A549 (cell line): ENCODE measurements at regions not wholly inside any gene's neighbourhood (a gene's known extent, or its start where the extent isn't known, plus 50 kb on each side); places are given as distances from the start of the nearest gene placed in this dataset.

Experiments
- ATAC-seq, 2 experiments: fragments of 200-7000 bp in 1 of 2; fragments of >200 bp in 1 of 2; cut with Nextera tagmentation in 1 of 2; cut with Tn5 transposase in 1 of 2; 3 replicates each; pipeline versions ENCODE4 v1.8.0 to v1.9.1; 2018 to 2020; ENCODE audit warnings: mild to moderate bottlenecking in 1 of 2, moderate library complexity in 1 of 2
- CTCF ChIA-PET: fragments of 300-600 bp; sonication (Branson Sonifier 250); formaldehyde crosslinking; extraction: SDS; loops from one replicate; lab custom pipeline; 2021; ENCODE audit warnings: antibody characterized with exemption, inconsistent platforms; lab: Yijun Ruan, JAX
- POLR2A ChIA-PET: fragments of 350-600 bp; formaldehyde crosslinking; extraction: SDS; loops from one replicate; lab custom pipeline; 2021; ENCODE audit warnings: antibody characterized with exemption, inconsistent platforms; lab: Yijun Ruan, JAX
- DNase-seq, 2 experiments: peaks; one replicate each; pipeline versions ENCODE4 v3.0.0 to v3.0.0-alpha.2; 2011 to 2016; ENCODE audit warnings: low read depth in 1 of 2, low spot score in 1 of 2
- FAIRE-seq: peaks from 2 replicates; lab custom pipeline; 2011; peaks lifted over from hg19 to GRCh38; lab: Jason Lieb, UNC
- H3K27ac ChIP-seq, 2 experiments: fragments of >200 bp; sonication (Bioruptor Twin); formaldehyde crosslinking; 3 replicates each; pipeline ENCODE4 v1.5.1; 2016 to 2017
- H3K4me1 ChIP-seq: fragments of >200 bp; sonication (Bioruptor Twin); formaldehyde crosslinking; 3 replicates; pipeline ENCODE4 v1.6.1; 2016
- H3K4me2 ChIP-seq: fragments of >200 bp; sonication (Bioruptor Twin); formaldehyde crosslinking; 3 replicates; pipeline ENCODE4 v1.6.1; 2016
- H3K4me3 ChIP-seq: fragments of >200 bp; sonication (Bioruptor Twin); formaldehyde crosslinking; 3 replicates; pipeline ENCODE4 v1.5.1; 2016
- H3K9me3 ChIP-seq: fragments of >200 bp; sonication (Bioruptor Twin); formaldehyde crosslinking; 3 replicates; pipeline ENCODE4 v1.6.1; 2016
- CHD2 ChIP-seq: fragments of 150-350 bp; IDR thresholded peaks from 2 replicates; pipeline ENCODE4 v1.6.1; 2014; ENCODE audit warnings: low read length; ENCODE audit not compliant: partially characterized antibody
- CHD4 ChIP-seq: fragments of 200-600 bp; sonication (generic); IDR thresholded peaks from 2 replicates; pipeline ENCODE4 v1.6.1; 2016; ENCODE audit warnings: antibody characterized with exemption, mild to moderate bottlenecking, borderline replicate concordance
- EP300 ChIP-seq, 2 experiments: fragments of >200 bp; sonication (Bioruptor Twin); formaldehyde crosslinking; IDR thresholded peaks; 2 replicates in 1 of 2; 3 replicates in 1 of 2; pipeline ENCODE4 v1.6.1; 2016 to 2017
- FOSB ChIP-seq: fragments of 250-450 bp; sonication (Bioruptor Pico); IDR thresholded peaks from 2 replicates; pipeline ENCODE4 v1.5.0; 2020; ENCODE audit warnings: mild to moderate bottlenecking, moderate library complexity
- FOXS1 ChIP-seq: fragments of 250-450 bp; sonication (Bioruptor Pico); IDR thresholded peaks from 2 replicates; pipeline ENCODE4 v1.5.0; 2020; ENCODE audit warnings: mild to moderate bottlenecking, moderate library complexity
- GATA3 ChIP-seq: IDR thresholded peaks from 2 replicates; pipeline ENCODE4 v1.6.1; 2012; ENCODE audit warnings: borderline replicate concordance
- HOXA7 ChIP-seq: fragments of 250-450 bp; sonication (Bioruptor Pico); IDR thresholded peaks from 2 replicates; pipeline ENCODE4 v1.5.0; 2020; ENCODE audit warnings: mild to moderate bottlenecking, moderate library complexity
- HOXB5 ChIP-seq: fragments of 250-450 bp; sonication (Bioruptor Pico); IDR thresholded peaks from 2 replicates; pipeline ENCODE4 v1.5.0; 2020; ENCODE audit warnings: mild to moderate bottlenecking, moderate library complexity
- JUNB ChIP-seq: fragments of >200 bp; sonication (Bioruptor Twin); formaldehyde crosslinking; IDR thresholded peaks from 2 replicates; pipeline ENCODE4 v1.6.1; 2016
- KDM5A ChIP-seq: fragments of 200-600 bp; sonication (generic); IDR thresholded peaks from 2 replicates; pipeline ENCODE4 v1.6.1; 2016; ENCODE audit warnings: antibody characterized with exemption, mild to moderate bottlenecking
- NFE2L2 ChIP-seq: fragments of 150-350 bp; conservative IDR thresholded peaks from 2 replicates; pipeline ENCODE4 v1.6.1; 2014; ENCODE audit warnings: low read length
- NR3C1 ChIP-seq: fragments of >200 bp; sonication (Bioruptor Twin); formaldehyde crosslinking; IDR thresholded peaks from 3 replicates; pipeline ENCODE4 v1.6.1; 2017
- PHF8 ChIP-seq: fragments of 200-600 bp; sonication (generic); IDR thresholded peaks from 2 replicates; pipeline ENCODE4 v1.6.1; 2016; ENCODE audit warnings: low read depth, mild to moderate bottlenecking, antibody characterized with exemption, moderate library complexity, borderline replicate concordance
- POLR2A ChIP-seq: IDR thresholded peaks from 2 replicates; pipeline ENCODE4 v1.6.1; 2012; ENCODE audit warnings: mild to moderate bottlenecking, low read length
- RARB ChIP-seq: fragments of 250-450 bp; sonication (Bioruptor Pico); IDR thresholded peaks from 2 replicates; pipeline ENCODE4 v1.8.0; 2021; ENCODE audit warnings: mild to moderate bottlenecking, moderate library complexity
- RCOR1 ChIP-seq: fragments of 150-350 bp; IDR thresholded peaks from 2 replicates; pipeline ENCODE4 v1.6.1; 2014; ENCODE audit warnings: antibody characterized with exemption, low read length, low read depth
- RFX5 ChIP-seq: fragments of 450-650 bp; IDR thresholded peaks from 2 replicates; pipeline ENCODE4 v1.7.1; 2014; ENCODE audit warnings: antibody characterized with exemption, mild to moderate bottlenecking, moderate library complexity
- SREBF2 ChIP-seq: fragments of 450-650 bp; IDR thresholded peaks from 2 replicates; pipeline ENCODE4 v1.6.1; 2014; ENCODE audit warnings: mild to moderate bottlenecking, moderate library complexity
- ZC3H11A ChIP-seq: fragments of 450-650 bp; IDR thresholded peaks from 2 replicates; pipeline ENCODE4 v1.6.1; 2014; ENCODE audit warnings: antibody characterized with exemption, mild to moderate bottlenecking
- ZSCAN20 ChIP-seq: fragments of 250-450 bp; sonication (Bioruptor Pico); IDR thresholded peaks from 2 replicates; pipeline ENCODE4 v1.8.0; 2022; ENCODE audit warnings: mild to moderate bottlenecking, moderate library complexity
- WGBS: methylation state at CpG from one replicate; pipeline ENCODE4 v1.1.6; 2017; ENCODE audit errors: missing lambda C conversion rate; 5-methylcytosine and 5-hydroxymethylcytosine counted together
- TF ChIP-seq, protein P1 (sequence below): fragments of >200 bp; sonication (Bioruptor Twin); formaldehyde crosslinking; IDR thresholded peaks from 2 replicates; pipeline ENCODE4 v1.6.1; 2016
- TF ChIP-seq, protein P2 (sequence below): fragments of >200 bp; sonication (Bioruptor Twin); formaldehyde crosslinking; IDR thresholded peaks from 3 replicates; pipeline ENCODE4 v1.5.1; 2016
- TF ChIP-seq, protein P3 (sequence below): fragments of 450-650 bp; IDR thresholded peaks from 2 replicates; pipeline ENCODE4 v1.6.1; 2014; ENCODE audit warnings: antibody characterized with exemption
- TF ChIP-seq, protein P4 (sequence below): fragments of 250-450 bp; sonication (Bioruptor Pico); IDR thresholded peaks from 2 replicates; pipeline ENCODE4 v1.5.0; 2021; ENCODE audit warnings: mild to moderate bottlenecking, moderate library complexity, borderline replicate concordance
- TF ChIP-seq, protein P5 (sequence below): IDR thresholded peaks from 2 replicates; pipeline ENCODE4 v1.6.1; 2012; ENCODE audit warnings: low read depth, borderline replicate concordance

DNA sequence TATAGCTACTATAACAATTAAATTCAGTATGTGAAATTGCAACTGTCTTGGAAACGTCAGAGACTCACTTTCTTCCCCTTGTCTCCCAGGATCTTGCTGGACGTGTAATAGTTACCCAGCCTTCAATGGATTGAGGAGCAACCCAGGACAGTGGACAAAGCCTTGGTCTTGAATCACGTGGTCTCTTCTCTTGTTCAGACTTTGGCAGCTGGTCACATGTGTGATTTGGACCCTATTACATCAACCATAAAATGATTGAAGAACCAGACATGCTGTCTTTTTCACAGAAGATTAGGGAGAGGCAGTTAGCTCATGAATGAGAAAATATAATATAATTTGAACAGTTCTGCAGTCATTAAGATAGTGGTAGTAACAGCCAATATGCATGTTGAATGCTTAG is 1085.5 kb upstream of the RBFOX1 start:
- 7% methylated on average over 3 of the region's 3 CpGs for WGBS
- no peaks in the 10 kb centered on the region for H3K9me3 ChIP-seq
- H3K4me3 ChIP-seq = no peak overlapping the region
- ATAC-seq = no peak
- DNase-seq = no peak
- TF ChIP-seq, protein P1, sequence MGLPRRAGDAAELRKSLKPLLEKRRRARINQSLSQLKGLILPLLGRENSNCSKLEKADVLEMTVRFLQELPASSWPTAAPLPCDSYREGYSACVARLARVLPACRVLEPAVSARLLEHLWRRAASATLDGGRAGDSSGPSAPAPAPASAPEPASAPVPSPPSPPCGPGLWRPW = no peak
- TF ChIP-seq FOSB (CRISPR knock-in tag) = no peak
- TF ChIP-seq, protein P2, sequence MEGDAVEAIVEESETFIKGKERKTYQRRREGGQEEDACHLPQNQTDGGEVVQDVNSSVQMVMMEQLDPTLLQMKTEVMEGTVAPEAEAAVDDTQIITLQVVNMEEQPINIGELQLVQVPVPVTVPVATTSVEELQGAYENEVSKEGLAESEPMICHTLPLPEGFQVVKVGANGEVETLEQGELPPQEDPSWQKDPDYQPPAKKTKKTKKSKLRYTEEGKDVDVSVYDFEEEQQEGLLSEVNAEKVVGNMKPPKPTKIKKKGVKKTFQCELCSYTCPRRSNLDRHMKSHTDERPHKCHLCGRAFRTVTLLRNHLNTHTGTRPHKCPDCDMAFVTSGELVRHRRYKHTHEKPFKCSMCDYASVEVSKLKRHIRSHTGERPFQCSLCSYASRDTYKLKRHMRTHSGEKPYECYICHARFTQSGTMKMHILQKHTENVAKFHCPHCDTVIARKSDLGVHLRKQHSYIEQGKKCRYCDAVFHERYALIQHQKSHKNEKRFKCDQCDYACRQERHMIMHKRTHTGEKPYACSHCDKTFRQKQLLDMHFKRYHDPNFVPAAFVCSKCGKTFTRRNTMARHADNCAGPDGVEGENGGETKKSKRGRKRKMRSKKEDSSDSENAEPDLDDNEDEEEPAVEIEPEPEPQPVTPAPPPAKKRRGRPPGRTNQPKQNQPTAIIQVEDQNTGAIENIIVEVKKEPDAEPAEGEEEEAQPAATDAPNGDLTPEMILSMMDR = no peak
- no peak for TF ChIP-seq ZC3H11A
- TF ChIP-seq EP300 (IDR thresholded peaks at IDR 0.05) = no peak
- TF ChIP-seq, protein P3, sequence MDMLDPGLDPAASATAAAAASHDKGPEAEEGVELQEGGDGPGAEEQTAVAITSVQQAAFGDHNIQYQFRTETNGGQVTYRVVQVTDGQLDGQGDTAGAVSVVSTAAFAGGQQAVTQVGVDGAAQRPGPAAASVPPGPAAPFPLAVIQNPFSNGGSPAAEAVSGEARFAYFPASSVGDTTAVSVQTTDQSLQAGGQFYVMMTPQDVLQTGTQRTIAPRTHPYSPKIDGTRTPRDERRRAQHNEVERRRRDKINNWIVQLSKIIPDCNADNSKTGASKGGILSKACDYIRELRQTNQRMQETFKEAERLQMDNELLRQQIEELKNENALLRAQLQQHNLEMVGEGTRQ = no peak
- no peak for TF ChIP-seq NR3C1
- no peak overlapping the region for H3K27ac ChIP-seq
- no peak overlapping the region for H3K4me2 ChIP-seq
- ChIA-PET CTCF (interaction anchor here (0.6 kb wide), 1 partner anchor 657 kb away, joined by 3 read pairs; no protein-coding TSS in a partner anchor), POLR2A (no interaction called here)
- FAIRE-seq = no peak
- H3K4me1 ChIP-seq = no peaks in the 10 kb centered on the region

DNA sequence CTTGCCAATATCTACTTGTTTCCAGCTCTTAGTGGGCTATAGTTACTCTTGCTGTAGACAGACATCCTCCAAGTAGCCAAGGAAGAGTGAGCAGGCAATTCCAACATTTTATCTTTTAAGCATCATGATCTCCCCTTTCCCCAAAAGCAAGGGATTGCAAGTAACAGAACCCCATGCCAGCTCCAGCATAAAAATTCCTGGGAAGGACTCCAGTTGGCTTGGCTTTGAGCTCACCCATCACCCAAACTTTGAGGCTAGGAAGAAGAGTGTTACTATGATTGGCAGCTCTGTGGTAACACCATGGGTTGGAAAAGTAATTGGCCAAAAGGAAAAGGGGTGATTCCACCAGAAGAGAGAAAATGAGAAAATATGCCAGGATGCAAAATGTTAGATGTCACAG is 1086.4 kb upstream of the RBFOX1 start:
- FAIRE-seq (no peak), ATAC-seq (no peak)
- H3K4me3 ChIP-seq = no peak overlapping the region
- TF ChIP-seq CHD4 (no peak), SREBF2 (no peak), RFX5 (no peak)
- TF ChIP-seq, protein P3 = no peak
- TF ChIP-seq, all 56 proteins: peak for 0
- CTCF ChIA-PET = no interaction called here
- no peak for DNase-seq
- POLR2A ChIA-PET = no interaction called here
- Histone ChIP-seq H3K9me3 (no peaks in the 10 kb centered on the region), H3K27ac (no peak overlapping the region), H3K4me1 (no peaks in the 10 kb centered on the region), H3K4me2 (no peak overlapping the region)

DNA sequence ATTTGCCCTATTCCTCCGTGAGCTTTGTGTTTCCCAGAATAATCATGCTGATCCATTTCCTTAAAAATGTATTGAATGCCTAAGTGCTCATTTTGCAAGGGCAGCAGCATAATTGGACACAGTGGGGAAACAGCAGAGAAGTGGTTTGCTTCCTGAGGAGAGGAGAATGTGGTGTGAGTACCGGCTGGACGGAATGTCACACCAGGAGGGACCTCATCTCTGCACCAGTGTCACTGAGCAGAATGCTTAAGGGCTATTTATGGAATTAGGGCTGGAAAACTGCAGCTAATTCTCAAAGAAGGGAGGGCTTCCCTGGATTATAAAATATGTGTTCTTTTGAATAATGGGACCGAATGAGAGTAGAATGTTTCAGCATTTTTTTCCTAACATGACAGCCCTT is 1100.6 kb upstream of the RBFOX1 start:
- Histone ChIP-seq H3K4me1 (no peaks in the 10 kb centered on the region), H3K4me3 (no peak overlapping the region), H3K4me2 (no peak overlapping the region), H3K9me3 (no peaks in the 10 kb centered on the region), H3K27ac (no peak overlapping the region)
- WGBS = 0% methylated on average over 4 of the region's 4 CpGs
- CTCF ChIA-PET = no interaction called here
- POLR2A ChIA-PET = no interaction called here
- FAIRE-seq = no peak
- no peak for TF ChIP-seq FOXS1 (CRISPR knock-in tag)
- no peak for TF ChIP-seq POLR2A
- no peak for TF ChIP-seq KDM5A
- no peak for TF ChIP-seq RCOR1
- no peak for TF ChIP-seq CHD2
- no peak for TF ChIP-seq RARB
- ATAC-seq = no peak
- DNase-seq = no peak

DNA sequence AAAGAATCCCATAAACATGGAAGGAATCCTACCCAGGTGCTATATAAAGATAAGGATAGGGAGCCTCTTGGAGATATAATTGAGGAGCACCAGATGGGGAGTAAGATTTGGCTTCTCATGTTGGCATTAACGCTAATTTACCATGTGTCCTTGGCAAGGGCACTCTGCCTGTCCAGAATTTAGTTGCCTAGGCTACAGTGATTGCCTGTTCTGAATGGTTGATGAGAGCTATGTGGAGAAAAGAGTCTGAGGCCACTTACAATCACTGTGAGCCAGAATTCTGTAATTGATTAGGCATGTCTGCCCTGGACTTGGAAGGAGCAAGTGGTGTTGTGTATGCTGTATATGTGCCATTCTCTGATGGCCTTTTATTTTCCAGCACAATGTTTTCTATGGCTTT is 1101.2 kb upstream of the RBFOX1 start:
- 0% methylated on average over 1 of the region's 1 CpG for WGBS
- no peaks in the 10 kb centered on the region for H3K4me1 ChIP-seq
- TF ChIP-seq, protein P2 = no peak
- TF ChIP-seq PHF8 (no peak), GATA3 (no peak), ZSCAN20 (CRISPR knock-in tag) (no peak), JUNB (no peak), RARB (no peak), NR3C1 (no peak), HOXB5 (CRISPR knock-in tag) (no peak), NFE2L2 (no peak), HOXA7 (CRISPR knock-in tag) (no peak), FOSB (CRISPR knock-in tag) (no peak)
- TF ChIP-seq, protein P4, sequence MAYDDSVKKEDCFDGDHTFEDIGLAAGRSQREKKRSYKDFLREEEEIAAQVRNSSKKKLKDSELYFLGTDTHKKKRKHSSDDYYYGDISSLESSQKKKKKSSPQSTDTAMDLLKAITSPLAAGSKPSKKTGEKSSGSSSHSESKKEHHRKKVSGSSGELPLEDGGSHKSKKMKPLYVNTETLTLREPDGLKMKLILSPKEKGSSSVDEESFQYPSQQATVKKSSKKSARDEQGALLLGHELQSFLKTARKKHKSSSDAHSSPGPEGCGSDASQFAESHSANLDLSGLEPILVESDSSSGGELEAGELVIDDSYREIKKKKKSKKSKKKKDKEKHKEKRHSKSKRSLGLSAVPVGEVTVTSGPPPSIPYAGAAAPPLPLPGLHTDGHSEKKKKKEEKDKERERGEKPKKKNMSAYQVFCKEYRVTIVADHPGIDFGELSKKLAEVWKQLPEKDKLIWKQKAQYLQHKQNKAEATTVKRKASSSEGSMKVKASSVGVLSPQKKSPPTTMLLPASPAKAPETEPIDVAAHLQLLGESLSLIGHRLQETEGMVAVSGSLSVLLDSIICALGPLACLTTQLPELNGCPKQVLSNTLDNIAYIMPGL (CRISPR knock-in tag) = no peak
- TF ChIP-seq, protein P5, sequence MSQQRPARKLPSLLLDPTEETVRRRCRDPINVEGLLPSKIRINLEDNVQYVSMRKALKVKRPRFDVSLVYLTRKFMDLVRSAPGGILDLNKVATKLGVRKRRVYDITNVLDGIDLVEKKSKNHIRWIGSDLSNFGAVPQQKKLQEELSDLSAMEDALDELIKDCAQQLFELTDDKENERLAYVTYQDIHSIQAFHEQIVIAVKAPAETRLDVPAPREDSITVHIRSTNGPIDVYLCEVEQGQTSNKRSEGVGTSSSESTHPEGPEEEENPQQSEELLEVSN = no peak

More for the DNA sequence above, 1101.2 kb upstream of the RBFOX1 start:
- H3K4me3 ChIP-seq = no peak overlapping the region
- ChIA-PET CTCF (no interaction called here), POLR2A (no interaction called here)
- FAIRE-seq = no peak
- DNase-seq = no peak
- no peaks in the 10 kb centered on the region for H3K9me3 ChIP-seq
- H3K4me2 ChIP-seq = no peak overlapping the region
- no peak overlapping the region for H3K27ac ChIP-seq
- no peak for ATAC-seq
